K562 (cell line): ENCODE measurements at regions not wholly inside any gene's neighbourhood (a gene's known extent, or its start where the extent isn't known, plus 50 kb on each side); places are given as distances from the start of the nearest gene placed in this dataset.

ENCODE experiments used
- ATAC-seq: fragments of 200-7000 bp; cut with Tn5 transposase; 3 replicates; pipeline ENCODE4 v1.9.1; 2020; ENCODE audit warnings: moderate library complexity
- BruUV-seq: library from RNA; stranded (reverse); fragments of 400-500 nt; replicated peaks from 2 replicates; lab custom pipeline; 2021; lab: Mats Ljungman, UMichigan
- CTCF ChIA-PET: fragments of 300-600 bp; formaldehyde crosslinking; extraction: SDS; loops from one replicate; lab custom pipeline; 2021; ENCODE audit warnings: low intra/inter-chr PET ratio; lab: Yijun Ruan, JAX
- POLR2A ChIA-PET: fragments of 300-600, 350-650 bp; sonication (Branson Sonifier 250); formaldehyde crosslinking; extraction: SDS; loops from one replicate; lab custom pipeline; 2021; ENCODE audit warnings: antibody characterized with exemption, inconsistent platforms; lab: Yijun Ruan, JAX
- DNase-seq, 4 experiments: peaks; one replicate each; pipeline versions ENCODE4 v3.0.0 to v3.0.0-alpha.2; 2011 to 2018; ENCODE audit warnings: low spot score in 3 of 4, mixed read lengths in 3 of 4; ENCODE audit errors: extremely low read depth in 1 of 4
- FAIRE-seq: peaks from 2 replicates; lab custom pipeline; 2011; peaks lifted over from hg19 to GRCh38; lab: Jason Lieb, UNC
- H2AFZ ChIP-seq: 2 replicates; pipeline ENCODE4 v1.6.0; 2011; ENCODE audit warnings: low read depth, low read length, control low read depth, inconsistent platforms
- H3K27ac ChIP-seq: fragments of 200-600 bp; 3 replicates; pipeline ENCODE4 v1.8.0; 2011; ENCODE audit warnings: low read depth, mild to moderate bottlenecking, control low read depth, inconsistent platforms, low read length, moderate library complexity, mixed read lengths; ENCODE audit errors: extremely low read depth
- H3K27me3 ChIP-seq, 2 experiments: fragments of 300-600 bp in 1 of 2; 2 replicates in 1 of 2; 3 replicates in 1 of 2; pipeline versions ENCODE4 v1.6.0 to v1.8.0; 2011; ENCODE audit warnings: inconsistent platforms in 2 of 2, low read length in 2 of 2, mild to moderate bottlenecking in 1 of 2, mixed read lengths in 1 of 2, moderate library complexity in 1 of 2; ENCODE audit not compliant: control insufficient read depth in 2 of 2, insufficient read depth in 2 of 2
- H3K36me3 ChIP-seq: fragments of 300-600 bp; 3 replicates; pipeline ENCODE4 v1.8.0; 2011; ENCODE audit warnings: mild to moderate bottlenecking, low read length, inconsistent platforms; ENCODE audit not compliant: control insufficient read depth, insufficient read depth
- H3K4me1 ChIP-seq, 2 experiments: fragments of 200-600 bp in 1 of 2; replicated peaks in 1 of 2; 2 replicates in 1 of 2; 3 replicates in 1 of 2; pipeline versions ENCODE4 v1.5.1 to v1.8.0; 2011; ENCODE audit warnings: inconsistent platforms in 2 of 2, low read length in 2 of 2, mild to moderate bottlenecking in 1 of 2, mixed read lengths in 1 of 2, moderate library complexity in 1 of 2; ENCODE audit not compliant: control insufficient read depth in 2 of 2, insufficient read depth in 2 of 2
- H3K4me2 ChIP-seq: 2 replicates; pipeline ENCODE4 v1.6.1; 2011; ENCODE audit warnings: low read length, control low read depth, inconsistent platforms, mixed read lengths; ENCODE audit not compliant: insufficient read depth
- H3K4me3 ChIP-seq: fragments of 200-600 bp; sonication (generic), shearing (Covaris generic); 2 replicates; pipeline ENCODE4 v1.5.1; 2016; ENCODE audit warnings: control low read depth, inconsistent platforms
- H3K79me2 ChIP-seq: fragments of 200-600 bp; 3 replicates; pipeline ENCODE4 v1.8.0; 2011; ENCODE audit warnings: low read length, inconsistent platforms; ENCODE audit not compliant: control insufficient read depth, insufficient read depth
- H3K9ac ChIP-seq, 2 experiments: 2 replicates each; pipeline versions ENCODE4 v1.6.0 to v1.6.1; 2011; ENCODE audit warnings: low read depth in 2 of 2, low read length in 2 of 2, control low read depth in 1 of 2, inconsistent platforms in 1 of 2, mild to moderate bottlenecking in 1 of 2, mixed read lengths in 1 of 2; ENCODE audit not compliant: insufficient read depth in 1 of 2
- H3K9me1 ChIP-seq: one replicate; pipeline ENCODE4 v1.6.0; 2011; ENCODE audit warnings: inconsistent platforms, mild to moderate bottlenecking, low read length, moderate library complexity; ENCODE audit not compliant: control insufficient read depth, insufficient read depth
- H3K9me3 ChIP-seq: replicated peaks from 2 replicates; pipeline ENCODE4 v1.5.1; 2011; ENCODE audit warnings: low read depth, low read length, inconsistent platforms; ENCODE audit not compliant: control insufficient read depth, insufficient read depth
- H4K20me1 ChIP-seq: replicated peaks from 2 replicates; pipeline ENCODE4 v1.6.1; 2011; ENCODE audit warnings: low read length, inconsistent platforms, mixed read lengths; ENCODE audit not compliant: control insufficient read depth, insufficient read depth
- ATF3 ChIP-seq, 2 experiments: fragments of 450-650 bp in 1 of 2; sonication (generic) in 1 of 2; formaldehyde crosslinking in 1 of 2; IDR thresholded peaks in 1 of 2; conservative IDR thresholded peaks in 1 of 2; 2 replicates each; pipeline versions ENCODE4 v1.6.1 to v1.8.1; 2016 to 2023; ENCODE audit warnings: mild to moderate bottlenecking in 2 of 2, moderate library complexity in 2 of 2, inconsistent platforms in 1 of 2, missing genetic modification reagents in 1 of 2
- CAMTA2 ChIP-seq: fragments of 250-450 bp; sonication (Bioruptor Pico); conservative IDR thresholded peaks from 2 replicates; pipeline ENCODE4 v1.5.1; 2022
- CEBPG ChIP-seq, 3 experiments: fragments of 200-800 bp in 1 of 3; sonication (Bioruptor generic) in 1 of 3; sonication (generic) in 1 of 3; formaldehyde crosslinking in 1 of 3; IDR thresholded peaks in 2 of 3; conservative IDR thresholded peaks in 1 of 3; 2 replicates each; pipeline versions ENCODE4 v1.6.1 to v1.8.0; 2016 to 2022; ENCODE audit warnings: missing compliant biosample characterization in 2 of 3, missing genetic modification characterization in 2 of 3, mild to moderate bottlenecking in 1 of 3, missing genetic modification reagents in 1 of 3
- ID3 ChIP-seq, 2 experiments: fragments of 250-450 bp in 1 of 2; fragments of 450-650 bp in 1 of 2; sonication (Bioruptor Pico) in 1 of 2; IDR thresholded peaks; 2 replicates each; pipeline versions ENCODE4 v1.6.1 to v1.8.0; 2016 to 2021; ENCODE audit warnings: mild to moderate bottlenecking in 2 of 2, moderate library complexity in 2 of 2, missing compliant biosample characterization in 1 of 2, missing genetic modification characterization in 1 of 2
- LEF1 ChIP-seq: fragments of 450-650 bp; IDR thresholded peaks from 2 replicates; pipeline ENCODE4 v1.6.1; 2016; ENCODE audit warnings: mild to moderate bottlenecking
- MEF2D ChIP-seq: conservative IDR thresholded peaks from 2 replicates; pipeline ENCODE4 v1.6.1; 2016; ENCODE audit warnings: low read depth, missing genetic modification characterization, missing compliant biosample characterization
- NFIC ChIP-seq: fragments of 450-650 bp; IDR thresholded peaks from 2 replicates; pipeline ENCODE4 v1.6.1; 2017; ENCODE audit warnings: mild to moderate bottlenecking, inconsistent platforms
- PRMT5 ChIP-seq: sonication (generic); formaldehyde crosslinking; IDR thresholded peaks from 2 replicates; pipeline ENCODE4 v1.5.0; 2020; ENCODE audit warnings: missing genetic modification reagents
- PTRF ChIP-seq: fragments of 450-650 bp; IDR thresholded peaks from 2 replicates; pipeline ENCODE4 v1.6.1; 2016; ENCODE audit warnings: mild to moderate bottlenecking, missing genetic modification characterization, missing compliant biosample characterization
- ZNF212 ChIP-seq: fragments of 450-650 bp; formaldehyde crosslinking; IDR thresholded peaks from 2 replicates; pipeline ENCODE4 v1.4.0; 2020; ENCODE audit warnings: mild to moderate bottlenecking
- WGBS: fragments of 100-300 bp; shearing (Covaris generic); methylation state at CpG from one replicate; pipeline ENCODE4 v1.1.6; 2016; ENCODE audit warnings: low coverage, mixed read lengths; ENCODE audit not compliant: insufficient coverage; ENCODE audit errors: missing lambda C conversion rate; 5-methylcytosine and 5-hydroxymethylcytosine counted together
- in situ Hi-C: fragments of 300-500 bp; cut with MboI; formaldehyde crosslinking; loops from 4 replicates; pipeline ENCODE4 v1.15.0; 2018; ENCODE audit warnings: inconsistent platforms, mixed read lengths
- intact Hi-C: fragments of 100-400 bp; cut with micrococcal nuclease; formaldehyde crosslinking; loops from 2 replicates; pipeline ENCODE4 v1.14.2; 2022

DNA sequence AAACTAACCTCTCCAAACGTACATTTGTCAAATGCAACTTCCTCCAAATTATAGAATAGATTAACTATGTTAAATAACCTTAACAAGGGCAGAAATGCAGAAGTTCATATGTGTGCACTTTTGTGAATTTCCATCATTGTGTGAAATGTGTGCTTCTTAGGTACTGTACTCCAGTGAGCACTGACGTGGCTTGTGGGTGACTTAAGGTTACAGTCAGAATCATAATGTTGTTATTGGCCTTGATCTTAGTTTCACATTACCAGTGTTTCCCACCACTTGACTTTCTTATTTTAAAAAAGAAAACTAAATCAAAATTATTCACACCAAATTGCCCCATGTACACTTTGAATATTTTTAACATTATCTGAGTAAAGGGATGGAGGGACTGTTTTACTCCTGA is 155.1 kb upstream of the FZD8 start (continued):
- TF ChIP-seq LEF1 (no peak), CAMTA2 (no peak), PTRF (tag) (no peak), MEF2D (tag) (no peak), ID3 (CRISPR knock-in tag; IDR thresholded peaks at IDR 0.05) (no peak), ID3 (tag; IDR thresholded peaks at IDR 0.05) (no peak), PRMT5 (no peak)
- TF ChIP-seq, all 486 proteins: peak for 0

GRCh38 chr10:35795131-35795824 is 153.2 kb upstream of the FZD8 start:
- H3K4me1 ChIP-seq = no peaks in the 10 kb centered on the region
- intact Hi-C loops (no loop called here), in situ Hi-C loops (loop anchor here (25.0 kb wide), 1 partner anchor 558 kb away; no protein-coding TSS in a partner anchor)
- H3K9me3 ChIP-seq = no peaks in the 10 kb centered on the region
- no peak for FAIRE-seq
- H3K9me1 ChIP-seq = no peaks in the 10 kb centered on the region
- no peak overlapping the region for H3K9ac ChIP-seq
- peak; percentile 28 for TF ChIP-seq ATF3 (IDR thresholded peaks at IDR 0.05)
- no peak for TF ChIP-seq ATF3 (CRISPR knock-in tag; conservative IDR thresholded peaks at IDR 0.05)
- no peak for TF ChIP-seq ZNF212
- TF ChIP-seq CEBPG (CRISPR knock-in tag; IDR thresholded peaks at IDR 0.05) = no peak
- 0 out of 4 replicates have a peak, but pooled peaks have one; percentile 12 to 20 for TF ChIP-seq CEBPG (tag; conservative IDR thresholded peaks at IDR 0.05 in 1 of 2, IDR thresholded peaks at IDR 0.05 in 1 of 2)
- no peak for TF ChIP-seq NFIC
- under 1% methylated on average over 13 of the region's 13 CpGs for WGBS
- H4K20me1 ChIP-seq = no peaks in the 10 kb centered on the region
- no peak for DNase-seq
- no TSS peak for BruUV-seq
- CTCF ChIA-PET = no interaction called here
- no peak overlapping the region for H3K27ac ChIP-seq
- H3K79me2 ChIP-seq = no peaks in the 10 kb centered on the region
- no peak overlapping the region for H2AFZ ChIP-seq
- H3K36me3 ChIP-seq = no peaks in the 10 kb centered on the region
- POLR2A ChIA-PET = no interaction called here
- no peaks in the 10 kb centered on the region for H3K27me3 ChIP-seq
- H3K4me3 ChIP-seq = no peak overlapping the region
- H3K4me2 ChIP-seq = no peak overlapping the region
- ATAC-seq = no peak
